IMR-90 (cell line): ENCODE measurements at regions not wholly inside any gene's neighbourhood (a gene's known extent, or its start where the extent isn't known, plus 50 kb on each side); places are given as distances from the start of the nearest gene placed in this dataset.

Source experiments
- CEBPB ChIP-seq: IDR thresholded peaks from 2 replicates; pipeline ENCODE4 v1.6.1; 2012; ENCODE audit warnings: low read depth, low read length, improper control_type of control experiment
- FOS ChIP-seq: fragments of 150-350 bp; IDR thresholded peaks from 2 replicates; pipeline ENCODE4 v1.6.1; 2016; ENCODE audit warnings: low read depth, low read length
- NFE2L2 ChIP-seq: fragments of 150-350 bp; IDR thresholded peaks from 2 replicates; pipeline ENCODE4 v1.6.1; 2016; ENCODE audit warnings: low read depth, mild to moderate bottlenecking, low read length
- POLR2A ChIP-seq: IDR thresholded peaks from 2 replicates; pipeline ENCODE4 v1.6.1; 2012; ENCODE audit warnings: mild to moderate bottlenecking, low read depth, low read length
- RAD21 ChIP-seq: IDR thresholded peaks from 2 replicates; pipeline ENCODE4 v1.6.1; 2012; ENCODE audit warnings: low read length, improper control_type of control experiment
- RCOR1 ChIP-seq: IDR thresholded peaks from 2 replicates; pipeline ENCODE4 v1.6.1; 2012; ENCODE audit warnings: mild to moderate bottlenecking, low read length, improper control_type of control experiment; ENCODE audit not compliant: insufficient replicate concordance
- RFX5 ChIP-seq: IDR thresholded peaks from 2 replicates; pipeline ENCODE4 v1.8.0; 2012; ENCODE audit warnings: low read depth, mild to moderate bottlenecking, low read length, moderate library complexity
- USF2 ChIP-seq: fragments of 150-350 bp; IDR thresholded peaks from 2 replicates; pipeline ENCODE4 v1.6.1; 2017; ENCODE audit warnings: mild to moderate bottlenecking, antibody characterized with exemption, low read length, low read depth
- TF ChIP-seq, protein P1 (sequence below): conservative IDR thresholded peaks from 2 replicates; pipeline ENCODE4 v1.5.1; 2012; ENCODE audit warnings: mild to moderate bottlenecking, low read depth, low read length, improper control_type of control experiment

DNA sequence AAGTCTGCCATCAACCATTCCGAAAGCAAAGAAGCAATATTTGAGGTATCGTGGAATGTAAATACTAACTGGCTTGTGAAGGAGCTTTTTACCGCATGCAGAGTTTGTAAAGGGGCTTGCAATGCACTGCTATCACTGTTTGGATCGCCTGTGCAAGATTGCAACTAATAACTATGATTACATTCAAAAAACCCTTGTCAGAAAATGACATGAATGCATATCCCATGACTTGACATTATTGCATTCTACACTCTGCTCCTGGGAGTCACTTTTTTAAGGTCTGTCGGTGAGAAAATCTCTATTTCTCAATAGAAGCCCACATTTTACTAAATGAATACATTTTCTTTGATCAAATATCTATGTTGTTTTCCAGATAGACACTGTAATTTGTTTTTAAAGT is 335.4 kb upstream of the SPTLC3 start:
- TF ChIP-seq, protein P1, sequence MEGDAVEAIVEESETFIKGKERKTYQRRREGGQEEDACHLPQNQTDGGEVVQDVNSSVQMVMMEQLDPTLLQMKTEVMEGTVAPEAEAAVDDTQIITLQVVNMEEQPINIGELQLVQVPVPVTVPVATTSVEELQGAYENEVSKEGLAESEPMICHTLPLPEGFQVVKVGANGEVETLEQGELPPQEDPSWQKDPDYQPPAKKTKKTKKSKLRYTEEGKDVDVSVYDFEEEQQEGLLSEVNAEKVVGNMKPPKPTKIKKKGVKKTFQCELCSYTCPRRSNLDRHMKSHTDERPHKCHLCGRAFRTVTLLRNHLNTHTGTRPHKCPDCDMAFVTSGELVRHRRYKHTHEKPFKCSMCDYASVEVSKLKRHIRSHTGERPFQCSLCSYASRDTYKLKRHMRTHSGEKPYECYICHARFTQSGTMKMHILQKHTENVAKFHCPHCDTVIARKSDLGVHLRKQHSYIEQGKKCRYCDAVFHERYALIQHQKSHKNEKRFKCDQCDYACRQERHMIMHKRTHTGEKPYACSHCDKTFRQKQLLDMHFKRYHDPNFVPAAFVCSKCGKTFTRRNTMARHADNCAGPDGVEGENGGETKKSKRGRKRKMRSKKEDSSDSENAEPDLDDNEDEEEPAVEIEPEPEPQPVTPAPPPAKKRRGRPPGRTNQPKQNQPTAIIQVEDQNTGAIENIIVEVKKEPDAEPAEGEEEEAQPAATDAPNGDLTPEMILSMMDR, result no peak
- TF ChIP-seq POLR2A, result no peak
- TF ChIP-seq RCOR1, result no peak
- no peak for TF ChIP-seq RAD21
- TF ChIP-seq FOS, result no peak
- TF ChIP-seq USF2, result no peak
- TF ChIP-seq NFE2L2, result no peak
- TF ChIP-seq CEBPB, result no peak
- TF ChIP-seq RFX5, result no peak
